SHP77 treated with DMSO at 0.1 percent for 48 hours (cell line): ENCODE measurements at regions not wholly inside any gene's neighbourhood (a gene's known extent, or its start where the extent isn't known, plus 50 kb on each side); places are given as distances from the start of the nearest gene placed in this dataset.
A peak's percentile ranks its signal among the peaks of the same experiment; 100 is the strongest.

Experiments
- DNase-seq: peaks from one replicate; lab custom pipeline; 2025; lab: John Stamatoyannopoulos, UW

DNA sequence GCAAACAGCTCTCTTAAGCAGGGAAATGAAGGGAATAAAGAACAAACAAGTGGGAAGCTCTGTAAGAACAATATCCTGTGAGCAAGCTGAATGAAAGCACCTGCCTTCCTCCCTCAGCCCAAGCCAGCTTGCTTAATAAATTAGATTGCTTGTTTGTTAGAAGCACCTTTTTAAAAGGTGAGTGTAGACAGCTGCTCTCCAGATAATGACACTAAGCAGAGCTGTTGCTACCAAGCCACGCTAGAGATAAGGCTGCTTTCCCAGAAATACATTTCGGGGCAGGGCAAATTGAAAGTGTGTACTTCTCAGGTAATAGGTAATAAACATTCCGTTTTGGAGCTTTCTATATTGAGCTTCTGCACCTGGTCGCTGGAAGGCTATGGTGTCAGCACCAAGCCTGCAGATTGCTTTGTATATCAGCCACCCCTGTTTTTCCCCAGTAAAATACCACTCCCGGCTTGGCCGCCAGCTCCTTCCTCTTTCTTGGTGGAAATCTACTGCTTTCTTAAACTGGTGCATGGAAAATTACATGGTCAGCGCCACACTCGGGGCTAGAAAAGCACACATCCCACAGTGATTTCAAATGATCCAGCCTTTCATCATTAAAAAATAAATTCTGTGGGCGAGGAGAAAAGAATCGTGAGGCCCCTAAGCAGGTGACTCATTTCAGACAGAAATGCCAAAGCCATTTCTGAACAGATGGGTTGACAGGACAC is 151.3 kb downstream of the ETS2 start:
- peak; percentile 94 for DNase-seq

DNA sequence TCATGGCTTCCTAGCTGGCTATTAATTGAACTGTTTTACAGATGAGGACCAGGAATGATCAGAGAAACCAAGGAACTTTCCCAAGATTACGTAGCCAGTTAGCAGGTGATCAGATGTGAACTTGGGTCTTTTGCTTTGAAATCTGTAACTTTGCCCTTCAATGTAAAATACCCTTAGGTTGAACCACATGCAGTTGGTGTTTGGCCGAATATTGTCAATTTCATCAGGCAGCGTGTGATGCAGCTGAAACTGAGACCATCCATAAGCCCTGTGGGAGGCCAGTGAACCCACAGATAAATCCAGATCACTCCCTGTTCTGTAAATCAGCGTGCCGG is 150.8 kb downstream of the ETS2 start:
- DNase-seq = no peak

DNA sequence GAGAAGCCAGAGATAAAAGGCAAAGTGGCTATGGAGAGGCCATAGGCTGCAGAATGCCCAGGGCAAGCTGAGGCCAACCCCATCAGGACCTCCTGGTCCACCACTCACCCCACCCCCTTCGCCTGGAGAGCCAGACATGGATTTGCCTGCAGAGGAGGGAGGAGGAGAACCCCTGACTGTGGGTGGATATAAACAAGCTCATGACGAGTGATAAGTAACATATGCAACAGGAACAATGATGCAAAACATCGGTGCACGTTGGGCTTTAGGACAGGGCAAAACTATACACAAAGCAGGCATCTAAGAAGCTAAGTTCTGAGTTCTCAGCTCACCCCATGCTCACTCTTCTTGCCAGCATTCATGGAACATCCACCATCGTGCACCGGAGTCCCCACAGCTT is 150.3 kb downstream of the ETS2 start:
- DNase-seq = no peak

DNA sequence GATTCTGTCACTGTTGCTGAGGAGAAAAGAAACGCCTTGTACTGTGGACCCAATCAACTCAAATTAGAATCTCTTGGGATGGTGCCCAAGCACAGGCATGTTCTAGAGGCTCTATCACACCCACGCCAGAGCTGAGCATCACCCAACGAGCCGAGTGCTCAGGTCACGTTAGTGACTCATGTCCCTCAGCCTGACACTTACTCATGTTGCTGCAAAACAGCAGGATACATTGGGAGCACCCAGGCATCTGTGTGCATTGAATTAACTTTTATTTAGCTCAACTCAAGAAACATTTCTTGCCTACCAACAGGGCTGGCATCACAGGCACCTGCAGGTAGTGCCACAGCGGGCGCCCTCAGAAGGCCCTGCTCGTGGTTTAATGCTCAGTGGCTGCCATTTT is 149.8 kb downstream of the ETS2 start:
- DNase-seq = no peak

DNA sequence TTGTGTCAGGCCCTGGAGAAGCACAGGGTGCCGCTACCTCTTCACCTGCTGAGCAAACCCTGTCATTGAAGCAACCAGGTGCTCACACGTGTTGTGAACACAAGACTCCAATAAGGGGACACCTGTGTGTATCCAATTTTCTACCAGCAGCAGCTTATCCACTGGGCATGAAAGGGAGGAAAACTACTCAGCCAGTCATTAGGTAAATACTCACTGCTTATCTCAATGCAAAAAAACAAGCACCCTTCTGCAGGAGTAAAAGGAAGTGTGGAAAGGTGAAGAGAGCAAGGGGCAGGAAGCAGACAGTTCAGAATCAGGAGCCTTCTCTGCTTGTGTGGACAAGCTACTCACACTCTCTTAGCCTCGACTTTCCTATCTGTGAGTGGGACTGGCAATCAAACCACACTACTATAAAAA is 148.9 kb downstream of the ETS2 start:
- DNase-seq = peak; percentile 45

DNA sequence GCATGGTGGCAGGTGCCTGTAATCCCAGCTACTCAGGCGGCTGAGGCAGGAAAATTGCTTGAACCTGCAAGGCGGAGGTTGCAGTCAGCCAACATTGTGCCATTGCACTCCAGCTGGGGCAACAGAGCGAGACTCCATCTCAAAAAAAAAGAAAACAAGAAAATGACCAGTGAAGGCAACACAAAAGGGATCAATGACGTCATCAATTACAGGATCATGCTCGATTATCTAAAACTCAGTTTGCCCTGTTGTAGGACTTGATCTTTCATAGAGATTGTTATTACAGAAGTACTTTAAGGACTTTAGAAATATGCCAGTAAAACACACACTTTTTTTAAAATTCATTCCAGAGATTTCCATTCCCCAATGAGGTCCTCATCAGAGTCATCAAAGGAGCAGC is 147.8 kb downstream of the ETS2 start:
- DNase-seq = no peak

DNA sequence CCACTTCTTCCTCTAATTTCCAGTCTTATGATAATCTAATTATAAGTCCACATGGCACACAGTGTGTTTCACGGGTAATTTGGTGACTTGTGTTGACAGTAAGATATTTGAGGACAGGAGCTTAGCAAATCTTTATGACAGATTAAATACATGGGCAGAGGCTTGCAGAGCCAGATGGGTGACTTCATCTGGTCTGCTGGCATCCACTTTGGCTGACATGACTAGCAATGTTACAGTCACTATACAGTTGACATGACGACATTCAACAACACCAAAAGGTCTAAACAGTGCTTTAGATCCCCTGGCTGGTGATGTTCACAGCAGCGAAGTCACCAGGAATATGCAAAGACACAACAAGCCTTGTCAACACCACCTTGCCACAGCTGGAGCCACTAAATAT is 147.2 kb downstream of the ETS2 start:
- DNase-seq = no peak

DNA sequence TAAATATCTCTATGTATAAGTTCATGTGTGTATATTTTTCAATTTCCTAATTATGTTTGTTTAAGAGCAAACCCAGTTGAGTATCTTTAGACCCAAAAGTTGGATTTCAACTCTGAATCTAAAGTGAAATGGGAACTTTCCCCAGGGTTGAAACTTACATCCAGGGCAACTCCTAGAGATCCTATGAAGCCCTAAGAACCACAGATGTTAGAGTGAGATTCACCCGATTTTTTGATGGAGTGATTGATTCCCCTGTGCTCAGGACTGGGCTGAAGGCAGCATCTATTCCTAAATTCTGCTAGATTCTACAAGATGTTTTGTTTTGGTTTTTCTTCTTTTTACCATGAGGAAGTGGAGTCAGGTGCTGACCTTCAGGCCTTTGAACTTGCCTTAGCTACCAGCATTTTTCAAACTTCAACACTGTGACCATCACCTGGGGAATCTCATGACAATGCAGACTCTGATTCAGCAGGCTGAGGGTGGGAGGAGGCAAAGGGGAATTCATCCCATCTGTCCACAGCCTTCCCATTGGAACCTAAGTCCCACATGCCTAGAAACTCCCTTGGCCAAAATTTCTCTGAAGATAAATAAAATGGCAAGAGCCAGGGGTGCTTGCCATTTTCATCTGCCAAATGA is 145.5 kb downstream of the ETS2 start:
- no peak for DNase-seq

DNA sequence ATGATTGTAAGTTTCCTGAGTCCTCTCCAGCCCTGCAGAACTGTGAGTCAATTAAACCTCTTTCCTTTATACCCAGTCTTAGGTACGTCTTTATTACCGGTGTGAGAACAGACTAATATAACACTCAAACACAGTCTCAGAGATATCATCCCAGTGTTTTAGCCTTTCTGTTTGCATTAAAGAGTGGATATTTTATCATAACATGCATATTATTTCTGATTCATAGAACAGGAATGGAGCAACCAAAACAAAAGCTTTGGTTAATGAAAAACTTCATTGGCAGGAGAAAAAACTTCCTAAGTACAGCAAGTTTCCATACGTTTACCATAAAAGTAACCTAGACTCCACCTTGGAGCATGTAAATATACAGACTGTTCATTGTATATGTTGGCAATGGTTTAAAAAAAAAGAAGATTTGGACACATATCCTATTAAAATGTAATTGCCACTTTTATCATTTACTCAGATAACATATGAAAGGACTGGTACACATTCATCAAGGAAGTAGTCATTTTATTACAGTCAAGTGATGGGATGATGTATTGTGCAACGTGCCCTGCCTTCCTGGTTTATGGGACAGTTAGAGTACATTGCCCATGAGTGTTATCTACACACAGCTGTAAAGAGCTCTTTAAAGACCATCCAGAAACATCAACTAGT is 144.8 kb downstream of the ETS2 start:
- DNase-seq = no peak

DNA sequence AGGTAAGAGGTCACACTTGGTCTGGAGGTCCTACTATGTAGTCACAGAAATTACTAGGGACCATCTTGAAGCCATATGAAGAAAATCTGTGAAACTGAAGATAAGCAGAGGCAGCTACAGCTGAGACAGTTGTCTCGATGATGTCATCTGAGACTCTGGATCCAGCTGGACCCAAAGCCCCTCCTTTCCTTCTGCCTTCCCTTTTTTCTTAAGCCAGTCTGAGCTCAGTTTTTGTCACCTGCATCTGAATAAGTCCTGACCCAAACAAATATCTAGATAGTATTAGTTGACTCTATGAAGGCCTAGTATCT is 143.3 kb downstream of the ETS2 start:
- DNase-seq = no peak

DNA sequence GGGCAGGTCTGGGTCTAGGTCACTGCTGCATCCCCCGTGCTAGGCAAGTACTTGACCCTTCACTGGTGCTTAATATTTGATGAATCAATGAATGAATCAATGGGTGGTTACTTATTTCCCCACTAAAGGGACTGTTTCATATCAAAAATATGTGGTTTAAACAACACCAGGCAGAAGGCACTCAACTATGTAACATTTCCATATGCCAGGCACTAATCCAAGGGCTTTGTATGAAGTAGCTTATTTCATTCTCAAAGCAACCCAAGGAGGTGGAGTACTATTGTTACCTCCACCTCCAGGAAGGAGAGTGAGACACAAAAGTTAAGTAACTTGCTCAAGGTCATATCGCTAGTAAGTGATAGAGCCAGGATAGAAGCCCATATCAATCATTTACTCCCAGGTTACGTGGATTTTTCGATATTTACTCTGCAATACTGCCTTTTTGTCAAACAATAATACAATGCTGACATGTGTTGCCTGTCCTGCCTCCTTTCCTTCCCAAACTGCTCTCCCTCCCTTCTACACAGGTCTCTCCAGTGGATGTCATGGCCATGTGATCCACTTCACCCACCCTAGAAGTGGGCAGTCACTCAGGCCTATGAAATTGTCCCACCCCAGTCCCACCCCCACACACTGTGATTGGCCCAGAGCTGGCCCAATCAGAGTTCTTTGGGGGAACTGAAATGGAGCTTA is 142.8 kb downstream of the ETS2 start:
- DNase-seq = no peak

DNA sequence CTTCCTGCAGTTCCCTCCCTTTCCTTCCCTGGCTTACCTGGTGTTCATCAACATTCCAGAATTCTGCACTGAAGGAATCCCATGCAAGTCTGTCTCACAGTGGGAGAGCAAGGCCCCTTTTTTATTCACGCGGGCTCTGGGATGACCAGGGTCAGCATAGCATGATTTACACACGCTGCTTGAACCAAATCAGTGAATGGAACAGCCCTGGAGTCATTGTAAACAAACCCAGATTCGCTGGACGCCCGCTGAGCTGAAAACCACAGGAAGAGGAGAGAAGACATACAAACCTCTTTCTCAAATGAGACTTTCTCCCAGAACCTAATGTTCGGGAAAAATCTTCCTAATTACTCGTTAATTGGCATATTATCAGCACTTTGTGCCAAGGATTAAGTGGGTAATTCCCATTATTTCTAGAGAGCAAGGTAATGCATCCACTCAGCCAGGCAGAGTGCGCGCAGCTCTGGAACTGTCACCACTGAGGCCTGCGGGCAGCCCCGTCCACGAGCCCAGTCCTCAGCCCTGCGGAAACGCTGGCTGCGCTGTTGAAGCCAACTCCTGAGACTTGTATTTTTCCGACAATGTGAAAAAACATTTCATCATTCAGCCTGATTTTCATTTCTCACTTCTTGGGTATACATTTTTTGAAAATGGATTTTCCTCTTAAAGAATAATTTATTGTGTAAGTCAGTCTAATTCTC is 140.0 kb downstream of the ETS2 start:
- DNase-seq = no peak

DNA sequence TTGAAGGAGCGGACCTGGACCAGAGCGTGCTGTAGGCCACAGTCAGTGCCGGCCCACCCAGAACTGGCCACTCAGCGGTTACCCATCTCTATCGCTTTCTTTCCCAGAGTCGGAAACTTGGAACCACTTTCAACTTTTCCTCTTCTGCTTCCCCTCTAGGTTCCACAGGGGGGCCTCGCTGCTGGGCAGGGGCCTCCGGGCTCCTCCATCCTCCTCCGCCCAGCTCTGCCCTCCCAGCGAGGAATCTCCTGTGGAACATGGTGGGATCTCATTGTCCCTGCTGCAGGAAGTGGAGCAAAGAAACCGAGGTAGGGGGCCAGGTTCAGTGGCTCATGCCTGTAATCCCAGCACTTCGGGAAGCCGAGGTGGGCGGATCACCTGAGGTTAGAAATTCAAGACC is 139.2 kb downstream of the ETS2 start:
- DNase-seq = no peak

DNA sequence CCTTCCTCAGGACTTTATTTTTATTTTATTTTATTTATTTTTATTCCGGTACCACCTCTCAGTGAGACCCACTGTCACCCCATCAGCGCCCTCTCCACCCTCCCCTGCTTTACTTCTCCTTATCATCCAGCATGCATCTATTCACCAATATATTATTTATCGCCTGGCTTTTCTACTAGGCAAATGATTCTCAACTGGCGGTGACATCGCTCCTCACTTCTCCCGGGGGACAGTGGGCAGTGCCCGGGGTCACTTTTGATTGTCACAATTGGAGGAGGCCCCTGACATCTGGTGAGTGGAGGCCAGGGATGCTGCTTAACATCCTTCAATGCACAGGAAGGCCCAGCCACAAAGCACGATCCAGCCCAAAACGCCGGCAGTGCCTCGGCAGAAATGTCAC is 138.7 kb downstream of the ETS2 start:
- no peak for DNase-seq

DNA sequence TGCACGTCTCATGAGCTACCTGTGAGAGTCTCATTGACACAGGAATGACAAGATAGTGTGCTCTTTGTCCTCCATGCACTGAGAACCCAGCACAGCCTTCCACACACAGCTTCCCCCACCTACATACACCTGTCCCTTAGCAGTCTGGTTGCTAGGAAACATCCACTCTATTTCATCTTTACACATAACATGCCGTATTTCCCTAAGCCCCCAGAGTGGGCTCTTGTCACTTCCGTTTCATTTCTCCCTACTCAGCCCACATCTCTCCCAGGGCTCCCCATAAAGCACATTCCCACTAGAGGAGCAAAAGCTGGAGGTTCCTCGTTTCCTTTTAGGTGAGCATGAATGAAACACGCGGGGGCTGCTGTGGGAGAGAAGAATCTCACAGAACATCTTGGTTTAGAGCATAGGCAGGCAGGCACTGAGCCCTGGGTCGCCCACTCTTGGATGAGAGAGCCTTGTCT is 137.1 kb downstream of the ETS2 start:
- DNase-seq = no peak

DNA sequence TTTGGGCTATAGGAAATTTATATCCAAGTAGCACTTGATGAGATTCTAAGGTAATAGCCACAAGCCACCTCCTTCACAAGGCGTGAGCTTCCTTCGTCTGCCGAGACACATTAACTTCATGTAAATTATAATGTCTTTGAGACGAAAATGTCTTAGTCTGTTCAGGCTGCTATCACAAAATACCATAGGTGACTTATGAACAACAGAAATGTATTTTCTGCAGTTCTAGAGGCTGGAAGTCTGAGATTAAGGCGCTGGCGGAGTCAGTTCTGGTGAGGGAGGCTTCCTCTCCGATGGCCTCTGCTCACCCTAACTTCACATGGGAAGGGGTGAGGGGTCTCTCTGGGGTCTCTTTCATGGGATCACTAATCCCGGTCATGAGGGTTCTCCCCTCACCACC is 133.0 kb downstream of the ETS2 start:
- no peak for DNase-seq

DNA sequence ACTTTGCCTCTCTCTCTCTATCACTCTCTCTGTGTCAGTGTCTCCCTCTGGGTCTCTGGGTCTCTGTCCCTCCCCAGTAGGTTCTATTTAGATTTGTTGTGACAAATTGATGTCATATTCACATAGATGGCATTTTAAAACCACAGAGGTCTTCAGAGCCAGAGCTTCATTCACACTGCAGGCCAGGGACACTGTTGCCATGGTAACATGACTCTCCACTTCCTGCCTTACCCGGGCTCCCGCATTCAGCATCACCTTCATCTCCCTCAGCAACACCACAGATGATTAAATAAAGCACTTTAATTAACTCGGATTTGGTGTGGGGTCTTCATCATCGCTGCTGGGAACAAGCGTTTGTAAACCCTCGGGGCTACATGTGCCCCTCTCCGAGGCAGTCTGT is 132.6 kb downstream of the ETS2 start:
- DNase-seq = no peak

DNA sequence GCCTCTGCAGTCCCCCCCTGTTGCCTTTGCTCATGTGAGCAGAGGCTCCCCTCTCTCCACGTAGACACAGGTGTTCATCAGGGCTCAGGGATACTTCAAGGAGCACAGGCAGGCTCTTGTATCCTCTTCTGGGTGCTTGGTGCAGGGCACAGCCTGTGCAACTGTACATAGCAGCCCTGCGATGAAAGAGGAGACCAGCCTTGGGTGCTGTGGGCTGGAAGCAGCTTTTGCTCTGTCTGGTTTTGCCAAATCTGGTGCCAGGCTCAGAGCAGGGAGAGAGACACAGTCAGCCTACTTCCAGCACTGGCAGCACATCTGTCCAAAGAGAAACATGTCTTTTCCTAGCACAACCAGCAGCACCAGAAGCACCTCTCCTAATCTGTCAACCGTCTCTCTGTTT is 132.1 kb downstream of the ETS2 start:
- DNase-seq = no peak

DNA sequence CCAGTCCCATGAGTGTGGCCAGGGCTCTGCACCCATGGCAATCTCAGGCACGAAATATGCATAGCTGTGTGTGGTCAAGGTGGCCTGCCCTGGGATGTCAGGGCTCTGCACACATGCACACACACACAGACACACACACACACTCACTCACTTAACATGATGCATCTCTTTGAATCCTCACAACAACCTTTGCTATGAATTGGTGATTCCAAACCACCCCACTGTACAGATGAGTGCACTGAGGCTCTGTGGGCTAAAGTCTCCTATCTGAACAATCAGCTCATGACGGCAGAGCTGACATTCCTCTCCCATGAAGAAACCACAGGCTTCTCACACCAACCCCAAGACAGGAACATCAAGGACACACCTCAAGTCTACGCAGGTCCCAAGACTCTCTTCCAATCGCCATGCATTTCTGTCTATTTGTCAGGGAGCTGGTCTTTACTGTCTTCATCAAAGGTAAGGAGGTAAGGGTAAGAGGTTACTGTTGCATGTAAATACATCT is 131.6 kb downstream of the ETS2 start:
- DNase-seq = no peak

DNA sequence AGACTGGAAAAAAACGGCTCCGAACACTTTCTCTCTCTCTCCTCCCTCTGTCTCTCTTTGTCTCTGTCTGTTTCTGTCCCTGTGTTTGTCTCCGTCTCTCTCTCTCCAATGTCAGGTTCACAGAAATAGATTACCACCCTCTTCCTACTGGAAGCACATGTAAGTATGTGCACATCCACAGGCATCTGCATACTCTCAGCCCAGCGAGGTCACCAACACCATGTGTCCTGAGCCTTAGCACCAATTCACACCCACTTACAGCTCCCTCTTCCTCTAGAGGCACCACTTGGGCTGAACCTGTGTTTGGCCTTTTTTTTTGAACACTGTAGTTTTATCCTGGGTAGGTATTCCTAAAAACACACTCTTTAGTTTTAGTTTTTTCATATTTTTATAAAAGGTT is 130.5 kb downstream of the ETS2 start:
- no peak for DNase-seq

DNA sequence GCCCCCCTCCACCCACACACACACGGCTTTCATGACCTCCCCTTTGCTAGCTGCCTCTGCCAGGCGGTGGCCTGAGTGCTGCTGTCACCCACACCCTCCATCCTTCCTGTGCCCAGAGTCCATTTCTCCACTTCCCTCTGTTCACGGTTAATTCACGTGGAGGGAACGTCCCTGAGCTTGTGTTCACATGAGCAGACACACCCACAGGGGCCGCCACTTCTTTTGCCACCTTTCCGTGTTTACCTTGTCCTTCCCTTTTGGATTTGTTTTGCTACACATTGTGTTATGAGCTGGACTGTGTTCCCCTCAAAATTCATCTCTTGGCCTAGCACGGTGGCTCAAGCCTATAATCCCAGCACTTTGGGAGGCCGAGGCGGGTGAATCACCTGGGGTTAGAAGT is 128.0 kb downstream of the ETS2 start:
- DNase-seq = no peak

DNA sequence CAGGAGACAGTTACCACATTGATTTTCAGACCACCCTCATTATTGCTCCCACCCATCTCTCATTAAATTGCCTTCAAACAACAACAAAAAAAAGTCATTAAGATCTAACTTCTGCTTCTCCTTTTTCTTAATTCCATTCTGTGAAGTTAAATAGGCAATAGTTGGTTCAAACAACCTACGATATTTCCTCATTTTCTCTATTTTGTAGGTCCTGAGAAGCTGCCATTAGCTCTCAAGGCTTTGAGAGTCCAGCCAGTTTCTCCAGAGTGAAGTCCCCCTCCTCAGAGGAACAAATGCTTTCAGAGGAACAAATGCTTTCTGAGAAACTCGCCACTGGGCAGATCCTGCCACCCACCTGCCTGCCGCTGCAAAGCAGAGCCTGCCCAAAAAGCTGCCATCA is 125.6 kb downstream of the ETS2 start:
- DNase-seq = no peak
